ENCODE measurements at regions not wholly inside any gene's neighbourhood (a gene's known extent, or its start where the extent isn't known, plus 50 kb on each side); places are given as distances from the start of the nearest gene placed in this dataset.

GRCh38 chr15:47561102-47561501, 156.2 kb upstream of the SEMA6D start:
- TF ChIP-seq, protein P1, sequence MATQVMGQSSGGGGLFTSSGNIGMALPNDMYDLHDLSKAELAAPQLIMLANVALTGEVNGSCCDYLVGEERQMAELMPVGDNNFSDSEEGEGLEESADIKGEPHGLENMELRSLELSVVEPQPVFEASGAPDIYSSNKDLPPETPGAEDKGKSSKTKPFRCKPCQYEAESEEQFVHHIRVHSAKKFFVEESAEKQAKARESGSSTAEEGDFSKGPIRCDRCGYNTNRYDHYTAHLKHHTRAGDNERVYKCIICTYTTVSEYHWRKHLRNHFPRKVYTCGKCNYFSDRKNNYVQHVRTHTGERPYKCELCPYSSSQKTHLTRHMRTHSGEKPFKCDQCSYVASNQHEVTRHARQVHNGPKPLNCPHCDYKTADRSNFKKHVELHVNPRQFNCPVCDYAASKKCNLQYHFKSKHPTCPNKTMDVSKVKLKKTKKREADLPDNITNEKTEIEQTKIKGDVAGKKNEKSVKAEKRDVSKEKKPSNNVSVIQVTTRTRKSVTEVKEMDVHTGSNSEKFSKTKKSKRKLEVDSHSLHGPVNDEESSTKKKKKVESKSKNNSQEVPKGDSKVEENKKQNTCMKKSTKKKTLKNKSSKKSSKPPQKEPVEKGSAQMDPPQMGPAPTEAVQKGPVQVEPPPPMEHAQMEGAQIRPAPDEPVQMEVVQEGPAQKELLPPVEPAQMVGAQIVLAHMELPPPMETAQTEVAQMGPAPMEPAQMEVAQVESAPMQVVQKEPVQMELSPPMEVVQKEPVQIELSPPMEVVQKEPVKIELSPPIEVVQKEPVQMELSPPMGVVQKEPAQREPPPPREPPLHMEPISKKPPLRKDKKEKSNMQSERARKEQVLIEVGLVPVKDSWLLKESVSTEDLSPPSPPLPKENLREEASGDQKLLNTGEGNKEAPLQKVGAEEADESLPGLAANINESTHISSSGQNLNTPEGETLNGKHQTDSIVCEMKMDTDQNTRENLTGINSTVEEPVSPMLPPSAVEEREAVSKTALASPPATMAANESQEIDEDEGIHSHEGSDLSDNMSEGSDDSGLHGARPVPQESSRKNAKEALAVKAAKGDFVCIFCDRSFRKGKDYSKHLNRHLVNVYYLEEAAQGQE (IDR thresholded peaks at IDR 0.05; ENCODE audit: insufficient read depth in 1 of 2, low read depth in 2 of 2, low read length in 2 of 2), result no peak
- TF ChIP-seq POLR2AphosphoS5 (IDR thresholded peaks at IDR 0.05; ENCODE audit: low read depth, low read length), result no peak
- no peak for TF ChIP-seq SIN3A (IDR thresholded peaks at IDR 0.05; ENCODE audit: borderline replicate concordance, insufficient read depth, low read length)
- no peak for TF ChIP-seq TAF1 (IDR thresholded peaks at IDR 0.05; ENCODE audit: borderline replicate concordance, insufficient read depth, low read length)
- no peak for TF ChIP-seq FOXP2 (optimal IDR thresholded peaks at IDR 0.05; ENCODE audit: borderline replicate concordance, extremely low read depth, extremely low read length, insufficient read depth)

DNA sequence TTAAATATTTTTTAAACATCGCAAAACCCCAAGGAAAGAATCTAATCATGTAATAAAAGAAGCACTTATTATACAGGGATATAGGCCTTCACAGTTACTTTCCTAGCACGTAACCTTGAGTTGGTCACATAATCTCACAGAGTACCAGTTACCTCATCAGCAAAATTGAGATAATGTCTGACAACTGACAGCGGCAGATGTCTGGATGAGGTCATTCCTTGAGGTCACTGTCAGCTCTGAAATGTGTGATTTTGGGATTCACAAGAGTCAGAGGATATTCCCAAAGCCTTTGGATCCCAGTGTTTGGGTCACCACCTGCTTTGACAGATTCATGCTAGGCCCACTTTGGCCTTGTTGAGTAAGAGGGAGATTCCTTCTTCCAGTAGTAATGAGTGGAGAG, 151.4 kb upstream of the SEMA6D start:
- TF ChIP-seq FOXP2 (optimal IDR thresholded peaks at IDR 0.05; ENCODE audit: borderline replicate concordance, extremely low read depth, extremely low read length, insufficient read depth) (no peak), POLR2AphosphoS5 (IDR thresholded peaks at IDR 0.05; ENCODE audit: low read depth, low read length) (no peak), TAF1 (IDR thresholded peaks at IDR 0.05; ENCODE audit: borderline replicate concordance, insufficient read depth, low read length) (no peak), SIN3A (IDR thresholded peaks at IDR 0.05; ENCODE audit: borderline replicate concordance, insufficient read depth, low read length) (no peak)
- TF ChIP-seq, protein P1 (IDR thresholded peaks at IDR 0.05; ENCODE audit: insufficient read depth in 1 of 2, low read depth in 2 of 2, low read length in 2 of 2), result no peak

GRCh38 chr15:47566610-47567009, 150.7 kb upstream of the SEMA6D start:
- no peak for TF ChIP-seq TAF1 (IDR thresholded peaks at IDR 0.05; ENCODE audit: borderline replicate concordance, insufficient read depth, low read length)

DNA sequence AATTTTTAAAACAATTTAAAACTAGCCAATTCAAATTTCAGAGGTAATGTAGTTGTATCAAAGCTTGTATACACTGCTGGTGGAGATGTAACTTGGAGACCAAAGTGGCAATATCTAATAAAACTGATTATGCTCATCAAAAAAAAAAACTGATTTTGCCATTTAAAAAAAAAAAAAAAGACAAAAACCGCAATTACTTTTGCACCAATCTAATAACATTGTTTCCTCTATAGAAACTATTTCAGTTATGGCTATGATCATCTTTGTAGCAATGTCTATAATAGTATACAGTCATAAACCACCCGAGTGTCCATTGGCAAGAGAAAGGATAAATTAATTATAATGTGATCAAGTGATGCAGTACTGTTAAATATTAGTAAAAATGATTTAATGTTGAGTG, 149.3 kb upstream of the SEMA6D start:
- TF ChIP-seq POLR2AphosphoS5 (IDR thresholded peaks at IDR 0.05; ENCODE audit: low read depth, low read length), result no peak
- TF ChIP-seq TAF1 (IDR thresholded peaks at IDR 0.05; ENCODE audit: borderline replicate concordance, insufficient read depth, low read length), result no peak
- TF ChIP-seq FOXP2 (optimal IDR thresholded peaks at IDR 0.05; ENCODE audit: borderline replicate concordance, extremely low read depth, extremely low read length, insufficient read depth), result no peak
- TF ChIP-seq SIN3A (IDR thresholded peaks at IDR 0.05; ENCODE audit: borderline replicate concordance, insufficient read depth, low read length), result no peak
- TF ChIP-seq, protein P1 (IDR thresholded peaks at IDR 0.05; ENCODE audit: insufficient read depth in 1 of 2, low read depth in 2 of 2, low read length in 2 of 2), result no peak

DNA sequence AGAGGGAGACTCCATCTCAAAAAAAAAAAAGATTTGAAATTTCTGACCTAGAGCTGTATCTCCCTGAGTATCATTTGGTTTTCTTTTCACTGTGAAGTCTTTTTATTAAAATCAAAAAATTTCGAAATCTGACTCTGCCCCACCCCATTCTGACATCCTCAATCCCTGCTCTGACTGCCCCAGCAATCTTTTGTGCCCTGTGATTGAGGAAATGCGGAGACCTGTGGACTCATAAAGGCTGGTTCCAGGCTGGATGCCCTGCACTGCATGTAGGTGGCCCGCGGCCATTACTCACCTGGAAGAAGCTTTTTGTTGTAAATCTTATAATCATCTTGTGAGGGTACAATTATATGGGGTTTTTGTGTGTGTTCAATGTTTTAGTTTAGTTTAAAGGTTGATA, 147.3 kb upstream of the SEMA6D start:
- TF ChIP-seq POLR2AphosphoS5 (IDR thresholded peaks at IDR 0.05; ENCODE audit: low read depth, low read length) (no peak), SIN3A (IDR thresholded peaks at IDR 0.05; ENCODE audit: borderline replicate concordance, insufficient read depth, low read length) (no peak), TAF1 (IDR thresholded peaks at IDR 0.05; ENCODE audit: borderline replicate concordance, insufficient read depth, low read length) (no peak), FOXP2 (optimal IDR thresholded peaks at IDR 0.05; ENCODE audit: borderline replicate concordance, extremely low read depth, extremely low read length, insufficient read depth) (no peak)
- TF ChIP-seq, protein P1 (IDR thresholded peaks at IDR 0.05; ENCODE audit: insufficient read depth in 1 of 2, low read depth in 2 of 2, low read length in 2 of 2), result no peak
